Thymus (tissue), 11 donors: ENCODE measurements at regions not wholly inside any gene's neighbourhood (a gene's known extent, or its start where the extent isn't known, plus 50 kb on each side); places are given as distances from the start of the nearest gene placed in this dataset.
"Not testable (repeated sequence)": the region's sequence is repeated elsewhere in the genome, so short reads cannot be mapped to it uniquely, and the experiment has no call there.

Experiments used
- DNase-seq, 9 donors: peaks; one replicate each; pipeline ENCODE4 v3.0.0-alpha.2; 2013; ENCODE audit warnings: low spot score in 9 of 9, low read depth in 6 of 9, missing footprints in 1 of 9
- H3K27ac ChIP-seq, 2 donors: one replicate each; pipeline ENCODE4 v1.5.1; 2013; ENCODE audit warnings: control low read depth in 1 of 2, low read depth in 1 of 2, low read length in 1 of 2, mild to moderate bottlenecking in 1 of 2, moderate library complexity in 1 of 2
- H3K27me3 ChIP-seq, 2 donors: one replicate each; pipeline ENCODE4 v1.5.1; 2013; ENCODE audit warnings: low read length in 1 of 2; ENCODE audit not compliant: control insufficient read depth in 2 of 2, insufficient read depth in 1 of 2
- H3K36me3 ChIP-seq, 2 donors: one replicate each; pipeline ENCODE4 v1.5.1; 2013; ENCODE audit warnings: low read length in 1 of 2, mild to moderate bottlenecking in 1 of 2, moderate library complexity in 1 of 2; ENCODE audit not compliant: control insufficient read depth in 2 of 2, insufficient read depth in 2 of 2
- H3K4me1 ChIP-seq, 2 donors: one replicate each; pipeline ENCODE4 v1.5.1; 2013; ENCODE audit warnings: low read length in 2 of 2; ENCODE audit not compliant: control insufficient read depth in 2 of 2, insufficient read depth in 2 of 2
- H3K4me3 ChIP-seq, 2 donors: one replicate each; pipeline ENCODE4 v1.5.1; 2013; ENCODE audit warnings: low read length in 2 of 2, control low read depth in 1 of 2, mild to moderate bottlenecking in 1 of 2
- H3K9me3 ChIP-seq, 2 donors: one replicate each; pipeline ENCODE4 v1.5.1; 2013; ENCODE audit warnings: low read length in 1 of 2, mild to moderate bottlenecking in 1 of 2; ENCODE audit not compliant: control insufficient read depth in 2 of 2, insufficient read depth in 1 of 2
- WGBS: extraction: QIAGEN DNeasy Blood & Tissue Kit; methylation state at CpG from one replicate; pipeline ENCODE4 v1.1.7; 2013; 5-methylcytosine and 5-hydroxymethylcytosine counted together
- donor health status: healthy.

DNA sequence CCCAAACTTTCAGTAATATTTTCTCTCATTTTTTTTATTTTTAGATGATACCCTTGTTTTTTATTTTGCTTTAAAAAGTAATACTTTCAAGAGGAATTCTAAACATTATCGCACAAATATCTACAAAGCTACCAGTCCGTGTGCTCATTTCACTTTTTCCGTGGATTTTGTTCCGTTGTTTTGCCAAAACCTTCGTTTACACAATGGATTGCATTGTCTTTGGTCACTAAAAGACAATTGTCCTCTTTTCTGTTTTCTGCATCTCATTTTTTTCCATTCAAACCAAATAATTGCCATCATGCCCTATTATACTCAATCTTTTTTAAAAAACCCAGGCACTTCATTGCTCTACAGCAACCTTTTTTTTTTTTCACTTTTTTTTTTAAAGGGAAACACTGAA lies 214.9 kb downstream of the CXXC4 start:
- WGBS = 85% methylated on average over 5 of the region's 5 CpGs
- H3K4me3 ChIP-seq = no peak overlapping the region

DNA sequence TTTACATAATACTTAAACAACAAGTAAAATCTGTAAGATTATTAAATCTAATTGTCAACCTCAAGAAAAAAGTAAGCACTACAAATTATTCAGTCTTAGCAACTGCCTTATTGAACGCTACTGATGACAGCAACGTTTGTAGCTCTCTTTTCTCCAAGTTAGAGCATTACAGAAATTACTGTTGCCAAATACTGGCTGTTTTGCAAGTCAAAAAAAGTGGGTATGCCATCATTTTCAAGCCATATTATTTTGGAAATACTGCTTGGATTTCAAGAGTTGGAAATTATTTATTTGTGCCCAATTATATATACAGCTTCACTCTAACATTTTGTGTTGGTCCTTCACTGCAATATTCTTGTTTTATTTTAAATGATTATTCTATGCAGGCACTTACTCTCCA lies 221.7 kb downstream of the CXXC4 start:
- Histone ChIP-seq H3K27me3 (no peaks in the 10 kb centered on the region), H3K36me3 (no peaks in the 10 kb centered on the region)
- 83% methylated on average over 2 of the region's 2 CpGs for WGBS

More for the DNA sequence above, 214.9 kb downstream of the CXXC4 start:
- Histone ChIP-seq H3K4me1 (no peaks in the 10 kb centered on the region), H3K36me3 (no peaks in the 10 kb centered on the region), H3K27ac (no peak overlapping the region), H3K9me3 (no peaks in the 10 kb centered on the region), H3K27me3 (no peaks in the 10 kb centered on the region)
- no peak for DNase-seq

DNA sequence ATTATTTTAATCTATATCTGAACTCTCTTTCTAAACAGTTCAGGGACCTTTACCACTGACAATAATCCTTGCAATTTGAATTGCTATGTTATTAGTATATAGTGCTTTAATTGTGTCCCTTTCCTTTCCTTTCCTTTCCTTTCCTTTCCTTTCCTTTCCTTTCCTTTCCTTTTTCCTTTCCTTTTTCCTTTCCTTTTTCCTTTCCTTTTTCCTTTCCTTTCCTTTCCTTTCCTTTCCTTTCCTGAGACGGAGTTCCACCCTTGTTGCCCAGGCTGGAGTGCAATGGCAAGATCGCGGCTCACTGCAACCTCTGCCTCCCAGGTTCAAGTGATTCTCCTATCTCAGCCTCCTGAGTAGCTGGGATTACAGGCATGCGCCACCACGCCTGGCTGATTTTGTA lies 225.1 kb downstream of the CXXC4 start:
- not testable (repeated sequence) for H3K4me1 ChIP-seq, H3K36me3 ChIP-seq, H3K27me3 ChIP-seq, DNase-seq, H3K27ac ChIP-seq, H3K9me3 ChIP-seq, H3K4me3 ChIP-seq
- WGBS = 90% methylated on average over 5 of the region's 5 CpGs

More for the DNA sequence above, 221.7 kb downstream of the CXXC4 start:
- DNase-seq = no peak
- Histone ChIP-seq H3K9me3 (no peaks in the 10 kb centered on the region), H3K4me1 (no peaks in the 10 kb centered on the region), H3K4me3 (no peak overlapping the region), H3K27ac (no peak overlapping the region)

DNA sequence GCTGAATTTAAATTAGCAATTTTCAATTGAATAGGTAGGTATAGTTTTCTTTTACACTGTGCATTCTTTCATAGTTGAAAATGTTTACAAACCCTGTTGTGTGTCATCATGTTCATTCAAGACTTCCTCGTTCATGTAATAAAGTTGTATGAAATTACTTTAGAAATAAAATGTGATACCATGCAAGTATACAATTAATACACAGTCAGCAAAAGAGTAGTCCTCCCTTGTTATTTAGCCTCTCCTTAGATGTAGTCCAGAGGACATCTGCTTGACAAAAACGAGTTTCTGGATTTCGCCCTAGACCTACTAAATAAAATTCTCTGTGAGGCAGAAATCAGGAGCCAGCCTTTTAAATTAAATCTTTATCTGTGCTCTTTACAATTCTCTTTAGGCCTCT lies 231.6 kb downstream of the CXXC4 start:
- Histone ChIP-seq H3K9me3 (no peaks in the 10 kb centered on the region), H3K27ac (no peak overlapping the region), H3K36me3 (no peaks in the 10 kb centered on the region), H3K4me3 (no peak overlapping the region), H3K27me3 (no peaks in the 10 kb centered on the region), H3K4me1 (no peaks in the 10 kb centered on the region)
- no peak for DNase-seq
- WGBS = 88% methylated on average over 3 of the region's 3 CpGs

DNA sequence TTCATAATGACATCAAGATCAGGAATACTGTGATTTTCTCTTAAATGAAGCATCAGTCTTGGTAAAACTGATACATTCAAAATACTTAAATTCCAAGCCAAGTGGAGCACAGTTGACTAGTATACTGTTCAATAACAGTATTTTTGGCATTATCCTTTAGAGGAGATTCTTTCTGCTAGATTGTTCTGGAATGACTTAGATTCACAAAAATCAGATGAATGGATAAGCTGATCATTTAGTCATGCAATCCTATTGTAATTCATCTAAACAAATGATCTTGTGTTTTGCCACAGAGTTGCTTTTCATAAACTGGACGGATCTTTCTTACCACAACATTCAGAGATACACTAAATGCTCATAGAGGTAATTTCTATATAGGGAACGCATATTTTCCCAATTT lies 232.0 kb downstream of the CXXC4 start:
- no peak for DNase-seq
- no peak overlapping the region for H3K4me3 ChIP-seq
- H3K36me3 ChIP-seq = no peaks in the 10 kb centered on the region
- 81% methylated on average over 2 of the region's 2 CpGs for WGBS
- H3K27me3 ChIP-seq = no peaks in the 10 kb centered on the region
- no peak overlapping the region for H3K27ac ChIP-seq
- H3K4me1 ChIP-seq = no peaks in the 10 kb centered on the region
- no peaks in the 10 kb centered on the region for H3K9me3 ChIP-seq

DNA sequence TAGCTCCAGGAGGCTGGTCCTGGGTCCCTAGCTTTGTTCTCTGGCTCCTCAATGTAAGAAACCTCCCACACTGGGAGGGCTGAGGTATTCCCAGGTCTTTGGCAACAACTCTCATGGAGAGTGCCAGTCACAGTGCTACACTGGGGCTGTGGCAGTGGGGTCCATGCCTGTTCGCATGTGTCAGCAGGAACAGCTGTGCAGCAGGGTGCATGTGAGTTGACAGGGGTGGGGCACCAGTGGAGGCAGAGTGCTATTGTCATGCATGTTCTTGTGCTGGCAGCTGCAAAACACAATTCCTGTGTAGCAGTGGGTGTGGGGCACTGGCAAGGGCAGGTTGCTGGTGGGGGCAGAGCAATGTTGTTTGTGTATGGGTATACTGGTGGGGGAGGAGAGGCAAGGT lies 246.0 kb downstream of the CXXC4 start:
- Histone ChIP-seq H3K4me3 (no peak overlapping the region), H3K27ac (no peak overlapping the region), H3K9me3 (peaks cover 1 to 12% of the 10 kb centered on the region in 2 donors), H3K27me3 (no peaks in the 10 kb centered on the region), H3K36me3 (no peaks in the 10 kb centered on the region), H3K4me1 (no peaks in the 10 kb centered on the region)
- DNase-seq = no peak
- 92% methylated on average over 1 of the region's 1 CpG for WGBS

GRCh38 chr4:104235967-104236366 lies 258.7 kb downstream of the CXXC4 start:
- no peak overlapping the region for H3K4me3 ChIP-seq
- no peaks in the 10 kb centered on the region for H3K9me3 ChIP-seq
- H3K27ac ChIP-seq = no peak overlapping the region
- no peaks in the 10 kb centered on the region for H3K36me3 ChIP-seq
- no peak for DNase-seq
- H3K27me3 ChIP-seq = no peaks in the 10 kb centered on the region
- H3K4me1 ChIP-seq = no peaks in the 10 kb centered on the region
- WGBS = 44% methylated on average over 4 of the region's 4 CpGs

- H3K27ac ChIP-seq = no peak overlapping the region
- 83% methylated on average over 1 of the region's 1 CpG for WGBS
- no peaks in the 10 kb centered on the region for H3K27me3 ChIP-seq
- H3K9me3 ChIP-seq = no peaks in the 10 kb centered on the region
- no peak for DNase-seq
- no peaks in the 10 kb centered on the region for H3K4me1 ChIP-seq
- no peak overlapping the region for H3K4me3 ChIP-seq
- H3K36me3 ChIP-seq = no peaks in the 10 kb centered on the region
Measured at GRCh38 chr4:104217526-104217925, 277.2 kb downstream of the CXXC4 start.

GRCh38 chr4:104211657-104212056 lies 283.0 kb downstream of the CXXC4 start:
- Histone ChIP-seq H3K9me3 (no peaks in the 10 kb centered on the region), H3K4me1 (no peaks in the 10 kb centered on the region), H3K27me3 (no peaks in the 10 kb centered on the region), H3K4me3 (no peak overlapping the region), H3K27ac (no peak overlapping the region), H3K36me3 (no peaks in the 10 kb centered on the region)
- 94% methylated on average over 2 of the region's 2 CpGs for WGBS
- DNase-seq = no peak

DNA sequence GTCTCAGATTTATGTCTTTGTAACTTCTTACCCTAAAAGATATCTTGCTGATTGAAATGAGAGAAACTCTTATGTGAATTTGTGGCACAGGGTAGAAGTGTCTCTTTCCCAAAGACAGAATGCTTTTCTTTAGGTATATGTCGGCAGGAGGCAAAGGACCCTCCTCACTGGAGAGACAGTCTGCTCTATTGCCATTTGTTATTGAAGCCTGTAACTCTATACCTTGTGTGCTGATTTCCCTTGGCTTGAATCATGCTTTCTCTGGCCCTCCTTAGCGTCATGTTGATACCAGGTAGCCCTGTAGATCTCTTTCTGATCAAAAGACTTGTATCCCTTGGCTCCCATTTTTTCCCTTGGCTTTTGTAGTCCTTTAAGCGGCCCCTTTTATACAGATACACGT lies 284.3 kb downstream of the CXXC4 start:
- no peaks in the 10 kb centered on the region for H3K36me3 ChIP-seq
- no peaks in the 10 kb centered on the region for H3K27me3 ChIP-seq
- no peak for DNase-seq
- H3K9me3 ChIP-seq = no peaks in the 10 kb centered on the region
- no peak overlapping the region for H3K27ac ChIP-seq
- H3K4me3 ChIP-seq = no peak overlapping the region
- WGBS = 79% methylated on average over 4 of the region's 4 CpGs
- no peaks in the 10 kb centered on the region for H3K4me1 ChIP-seq
